Caco-2 (cell line): ENCODE measurements at regions not wholly inside any gene's neighbourhood (a gene's known extent, or its start where the extent isn't known, plus 50 kb on each side); places are given as distances from the start of the nearest gene placed in this dataset.

ENCODE experiments used
- BruUV-seq: library from RNA; stranded (reverse); fragments of 400-500 nt; replicated peaks from 2 replicates; lab custom pipeline; 2021; lab: Mats Ljungman, UMichigan
- CTCF ChIA-PET: fragments of 300-600 bp; sonication (Branson Sonifier 250); formaldehyde crosslinking; loops from one replicate; lab custom pipeline; 2022; ENCODE audit warnings: antibody characterized with exemption; lab: Charles Lee
- POLR2A ChIA-PET: fragments of 300-600 bp; sonication (Branson Sonifier 250); formaldehyde crosslinking; loops from one replicate; lab custom pipeline; 2022; ENCODE audit warnings: antibody characterized with exemption; lab: Charles Lee
- DNase-seq, 2 experiments: peaks; one replicate each; pipeline versions ENCODE4 v3.0.0 to v3.0.0-alpha.2; 2020 to 2022
- H3K27me3 ChIP-seq: replicated peaks from 2 replicates; pipeline ENCODE4 v1.6.0; 2011; ENCODE audit warnings: low read length; ENCODE audit not compliant: control insufficient read depth, insufficient read depth
- H3K36me3 ChIP-seq: 2 replicates; pipeline ENCODE4 v1.5.1; 2011; ENCODE audit warnings: low read length; ENCODE audit not compliant: control insufficient read depth, insufficient read depth
- H3K4me1 ChIP-seq: fragments of 250-450 bp; sonication (Bioruptor Pico); 2 replicates; pipeline ENCODE4 v1.5.1; 2020; ENCODE audit warnings: mild to moderate bottlenecking
- H3K4me3 ChIP-seq: 2 replicates; pipeline ENCODE4 v1.5.1; 2011; ENCODE audit warnings: low read depth, mild to moderate bottlenecking, control low read depth, low read length
- H3K9me3 ChIP-seq: fragments of 250-450 bp; sonication (Bioruptor Pico); 2 replicates; pipeline ENCODE4 v1.5.1; 2020; ENCODE audit warnings: mild to moderate bottlenecking, moderate library complexity
- H3K27ac Mint-ChIP-seq: one replicate; pipeline ENCODE4 v1.8.0; 2022; ENCODE audit warnings: mixed read lengths; ENCODE audit not compliant: unreplicated experiment
- H3K27me3 Mint-ChIP-seq: one replicate; pipeline ENCODE4 v1.8.0; 2022; ENCODE audit warnings: mixed read lengths; ENCODE audit not compliant: insufficient read depth, unreplicated experiment
- H3K36me3 Mint-ChIP-seq: one replicate; pipeline ENCODE4 v1.8.0; 2022; ENCODE audit warnings: mild to moderate bottlenecking, mixed read lengths; ENCODE audit not compliant: insufficient read depth, unreplicated experiment
- H3K4me1 Mint-ChIP-seq: one replicate; pipeline ENCODE4 v1.8.0; 2022; ENCODE audit warnings: low read depth, mixed read lengths; ENCODE audit not compliant: unreplicated experiment
- H3K4me3 Mint-ChIP-seq: one replicate; pipeline ENCODE4 v1.8.0; 2022; ENCODE audit warnings: mild to moderate bottlenecking, moderate library complexity, mixed read lengths; ENCODE audit not compliant: unreplicated experiment
- H3K9me3 Mint-ChIP-seq: one replicate; pipeline ENCODE4 v1.8.0; 2022; ENCODE audit warnings: mixed read lengths; ENCODE audit not compliant: unreplicated experiment
- CTCF ChIP-seq, 2 experiments: fragments of 200-600 bp in 1 of 2; IDR thresholded peaks; 1 replicate in 1 of 2; 2 replicates in 1 of 2; pipeline versions ENCODE4 v1.5.1 to v1.8.0; 2011 to 2022; ENCODE audit warnings: antibody characterized with exemption in 1 of 2, control low read depth in 1 of 2, inconsistent platforms in 1 of 2, low read depth in 1 of 2, low read length in 1 of 2, mild to moderate bottlenecking in 1 of 2, moderate library complexity in 1 of 2; ENCODE audit not compliant: insufficient read depth in 1 of 2, severe bottlenecking in 1 of 2, unreplicated experiment in 1 of 2
- intact Hi-C: fragments of 100-400 bp; cut with micrococcal nuclease; formaldehyde crosslinking; loops from one replicate; pipeline ENCODE4 v1.10.0; 2022; ENCODE audit not compliant: unreplicated experiment

GRCh38 chr21:34018185-34018584 lies 55.2 kb upstream of the MRPS6 start:
- H3K36me3 Mint-ChIP-seq: no peaks in the 10 kb centered on the region
- intact Hi-C loops: no loop called here
- no peak overlapping the region for H3K27ac Mint-ChIP-seq
- no peak for DNase-seq
- Histone ChIP-seq H3K4me1 (peaks cover 28% of the 10 kb centered on the region), H3K4me3 (no peak overlapping the region), H3K36me3 (no peaks in the 10 kb centered on the region), H3K9me3 (no peaks in the 10 kb centered on the region), H3K27me3 (no peaks in the 10 kb centered on the region)
- POLR2A ChIA-PET: interaction anchor here (1.1 kb wide), 1 partner anchor 70 kb away, joined by 7 read pairs; no protein-coding TSS in a partner anchor
- H3K4me1 Mint-ChIP-seq: peaks cover 5% of the 10 kb centered on the region
- CTCF ChIA-PET: no interaction called here
- no peaks in the 10 kb centered on the region for H3K27me3 Mint-ChIP-seq
- H3K4me3 Mint-ChIP-seq: no peak overlapping the region
- BruUV-seq: no TSS peak
- TF ChIP-seq CTCF (IDR thresholded peaks at IDR 0.05; ENCODE audit: insufficient read depth in 1 of 2, low read depth in 1 of 2, low read length in 1 of 2, severe bottlenecking in 1 of 2, unreplicated experiment in 1 of 2): no peak
- peaks cover 12% of the 10 kb centered on the region for H3K9me3 Mint-ChIP-seq

- Histone ChIP-seq H3K36me3 (no peaks in the 10 kb centered on the region), H3K4me3 (no peak overlapping the region), H3K27me3 (no peaks in the 10 kb centered on the region), H3K9me3 (no peaks in the 10 kb centered on the region), H3K4me1 (peaks cover 19% of the 10 kb centered on the region)
- no peak for DNase-seq
- H3K36me3 Mint-ChIP-seq: no peaks in the 10 kb centered on the region
- H3K27me3 Mint-ChIP-seq: no peaks in the 10 kb centered on the region
- no peak for TF ChIP-seq CTCF (IDR thresholded peaks at IDR 0.05; ENCODE audit: insufficient read depth in 1 of 2, low read depth in 1 of 2, low read length in 1 of 2, severe bottlenecking in 1 of 2, unreplicated experiment in 1 of 2)
- BruUV-seq: no TSS peak
- no peak overlapping the region for H3K27ac Mint-ChIP-seq
- H3K9me3 Mint-ChIP-seq: peaks cover 17% of the 10 kb centered on the region
- peaks cover 5% of the 10 kb centered on the region for H3K4me1 Mint-ChIP-seq
- ChIA-PET CTCF (no interaction called here), POLR2A (interaction anchor here (1.1 kb wide), 1 partner anchor 69 kb away, joined by 7 read pairs; no protein-coding TSS in a partner anchor)
- intact Hi-C loops: no loop called here
- no peak overlapping the region for H3K4me3 Mint-ChIP-seq
These were observed 56.1 kb upstream of the MRPS6 start for GRCh38 chr21:34017039-34017961.

GRCh38 chr21:34012640-34013039 lies 60.7 kb upstream of the MRPS6 start:
- Mint-ChIP-seq H3K36me3 (no peaks in the 10 kb centered on the region), H3K4me1 (no peaks in the 10 kb centered on the region), H3K9me3 (peaks cover 38% of the 10 kb centered on the region), H3K27ac (no peak overlapping the region), H3K27me3 (no peaks in the 10 kb centered on the region), H3K4me3 (no peak overlapping the region)
- no peaks in the 10 kb centered on the region for H3K27me3 ChIP-seq
- no peak overlapping the region for H3K4me3 ChIP-seq
- H3K9me3 ChIP-seq: peaks cover 17% of the 10 kb centered on the region
- DNase-seq: no peak
- BruUV-seq: no TSS peak
- peaks cover 5% of the 10 kb centered on the region; the same call in 1 of the 2 replicates for H3K4me1 ChIP-seq
- TF ChIP-seq CTCF (IDR thresholded peaks at IDR 0.05; ENCODE audit: insufficient read depth in 1 of 2, low read depth in 1 of 2, low read length in 1 of 2, severe bottlenecking in 1 of 2, unreplicated experiment in 1 of 2): no peak
- ChIA-PET CTCF (no interaction called here), POLR2A (no interaction called here)
- no peaks in the 10 kb centered on the region for H3K36me3 ChIP-seq
- intact Hi-C loops: no loop called here
